Right kidney (tissue), 1 donor: ENCODE measurements at regions not wholly inside any gene's neighbourhood (a gene's known extent, or its start where the extent isn't known, plus 50 kb on each side); places are given as distances from the start of the nearest gene placed in this dataset.
"Not testable (repeated sequence)": the region's sequence is repeated elsewhere in the genome, so short reads cannot be mapped to it uniquely, and the experiment has no call there.

Source experiments
- DNase-seq: peaks from one replicate; pipeline ENCODE4 v3.0.0-alpha.2; 2016

DNA sequence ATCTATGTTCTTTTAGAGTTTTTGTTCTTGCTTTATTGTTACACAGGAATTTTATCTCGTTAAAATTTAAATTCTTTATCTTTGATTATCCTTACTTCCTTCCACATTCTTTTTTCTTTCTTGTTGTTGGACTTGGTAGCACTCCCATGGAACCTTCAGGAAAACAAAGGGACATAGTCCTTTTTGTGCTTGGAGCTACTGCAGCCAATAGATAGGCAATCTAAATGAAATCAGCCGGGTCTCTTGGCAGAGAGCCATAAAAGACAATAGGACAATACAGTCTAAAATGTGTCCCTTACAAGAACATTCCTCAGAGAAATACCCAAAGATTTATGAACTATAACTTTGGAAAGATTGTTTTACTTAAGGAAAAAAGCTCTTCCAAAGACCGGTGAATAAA is 548.1 kb upstream of the C9orf72 start:
- no peak for DNase-seq

GRCh38 chr9:28124917-28125316 is 551.6 kb upstream of the C9orf72 start:
- DNase-seq, result no peak

DNA sequence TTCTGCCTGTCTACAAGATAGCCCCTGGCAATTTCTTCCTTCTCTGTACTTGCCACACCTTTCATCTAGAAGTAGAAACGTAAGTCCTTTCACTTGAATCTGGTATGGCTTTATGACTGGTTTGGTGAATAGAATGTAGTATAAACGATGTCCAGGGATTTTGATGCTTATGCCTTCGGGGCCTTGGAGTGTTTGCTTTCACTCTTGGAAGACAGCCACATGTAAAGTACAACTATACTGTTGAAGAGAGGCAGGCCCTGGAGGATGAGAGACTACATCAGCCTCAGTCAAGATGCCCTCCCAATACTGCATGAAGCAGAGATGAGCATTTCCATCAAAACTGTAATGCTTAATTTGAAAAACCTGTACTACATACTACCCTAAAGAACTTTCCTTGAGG is 553.8 kb upstream of the C9orf72 start:
- no peak for DNase-seq

GRCh38 chr9:28134446-28134976 is 561.2 kb upstream of the C9orf72 start:
- no peak for DNase-seq

GRCh38 chr9:28135549-28135948 is 562.3 kb upstream of the C9orf72 start:
- no peak for DNase-seq

- DNase-seq, result no peak
Measured at GRCh38 chr9:28136113-28136512, 562.8 kb upstream of the C9orf72 start.

DNA sequence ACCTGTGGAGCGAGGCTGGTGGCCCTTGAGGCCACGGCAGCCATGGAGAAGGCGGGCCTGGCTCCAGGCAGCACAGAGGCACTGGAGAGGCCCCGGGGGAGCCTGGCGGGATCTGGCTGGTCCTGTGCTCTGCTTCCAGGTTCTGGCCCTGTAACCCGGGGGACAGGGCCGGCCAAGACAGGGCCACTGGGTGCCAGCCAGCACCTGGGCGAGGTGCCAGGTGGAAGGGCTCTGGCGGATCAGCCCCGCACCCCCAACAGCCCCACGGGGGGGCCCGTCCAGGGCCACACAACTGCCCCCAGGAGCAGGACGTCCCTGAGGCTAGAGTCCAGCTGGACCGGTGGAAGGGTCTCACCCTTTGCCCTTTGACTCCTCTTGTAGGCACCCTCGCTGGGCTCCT is 574.1 kb upstream of the C9orf72 start:
- DNase-seq, result not testable (repeated sequence)

DNA sequence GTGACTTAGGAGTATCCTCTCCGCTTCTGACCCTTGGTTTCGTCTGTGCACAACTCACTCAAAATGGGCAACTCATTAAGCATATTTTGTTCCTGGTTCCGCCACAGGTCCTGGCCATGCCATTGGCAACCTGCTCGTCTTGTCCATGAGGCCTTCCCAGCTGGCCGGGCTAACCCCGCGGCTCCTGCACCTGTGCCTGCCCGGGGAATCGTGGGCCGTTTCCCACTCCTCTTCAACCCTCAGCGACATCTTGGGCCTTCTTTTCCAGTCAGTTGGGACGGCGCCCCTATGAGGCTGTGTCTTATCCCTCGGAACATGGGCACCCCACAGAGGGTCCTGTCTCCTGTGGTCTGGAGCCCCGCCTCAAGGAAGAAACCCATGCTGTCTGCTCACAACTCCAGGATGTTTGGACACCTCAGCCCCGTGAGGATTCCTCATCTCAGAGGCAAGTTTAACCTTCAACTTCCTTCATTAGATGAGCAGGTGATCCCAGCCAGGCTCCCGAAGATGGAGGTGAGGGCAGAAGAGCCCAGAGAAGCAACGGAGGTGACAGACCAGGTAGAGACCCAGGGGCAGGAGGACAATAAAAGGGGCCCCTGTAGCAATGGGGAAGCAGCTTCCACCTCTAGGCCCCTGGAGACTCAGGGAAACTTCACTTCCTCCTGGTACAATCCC is 574.8 kb upstream of the C9orf72 start:
- DNase-seq, result not testable (repeated sequence)

- not testable (repeated sequence) for DNase-seq
Measured at GRCh38 chr9:28149361-28150050, 576.2 kb upstream of the C9orf72 start.

DNA sequence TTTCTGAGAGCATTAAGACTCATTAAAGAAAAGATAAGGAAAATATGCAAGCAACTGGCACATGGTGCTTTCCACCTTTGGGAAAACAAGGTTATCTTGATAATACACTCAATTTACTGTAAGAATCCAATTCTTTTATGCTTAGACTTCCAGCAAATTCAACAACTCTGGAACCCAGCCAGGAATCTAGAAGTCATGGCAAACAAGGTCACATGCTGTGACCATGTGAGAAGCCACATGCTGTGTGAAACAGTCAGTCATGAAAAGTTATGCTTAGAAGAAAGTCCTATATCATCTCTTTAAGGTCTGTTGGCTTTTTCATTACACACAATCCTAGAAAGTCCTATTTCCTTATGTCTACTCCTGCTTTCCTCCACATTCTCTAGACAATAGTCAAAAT is 581.8 kb upstream of the C9orf72 start:
- no peak for DNase-seq

GRCh38 chr9:28155671-28156070 is 582.4 kb upstream of the C9orf72 start:
- no peak for DNase-seq

DNA sequence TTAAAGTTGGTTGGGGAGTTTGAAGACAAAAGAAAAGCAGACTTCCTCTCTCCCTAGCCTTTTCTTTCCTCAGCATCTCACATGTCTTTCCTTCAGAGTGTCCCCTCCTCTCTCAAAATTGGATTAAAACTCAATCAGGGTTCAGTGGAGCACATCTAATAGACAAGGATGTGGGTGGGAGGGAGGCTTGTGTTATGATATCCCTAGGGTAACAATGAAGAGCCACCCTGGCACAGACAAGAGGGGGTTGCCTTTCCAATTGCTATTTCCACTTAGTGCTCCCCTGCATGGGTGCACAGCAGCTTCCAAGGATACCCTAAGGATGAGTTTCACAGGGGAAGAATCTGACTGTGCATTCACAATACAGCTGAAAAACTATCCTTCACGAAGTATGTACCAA is 585.2 kb upstream of the C9orf72 start:
- DNase-seq, result no peak

DNA sequence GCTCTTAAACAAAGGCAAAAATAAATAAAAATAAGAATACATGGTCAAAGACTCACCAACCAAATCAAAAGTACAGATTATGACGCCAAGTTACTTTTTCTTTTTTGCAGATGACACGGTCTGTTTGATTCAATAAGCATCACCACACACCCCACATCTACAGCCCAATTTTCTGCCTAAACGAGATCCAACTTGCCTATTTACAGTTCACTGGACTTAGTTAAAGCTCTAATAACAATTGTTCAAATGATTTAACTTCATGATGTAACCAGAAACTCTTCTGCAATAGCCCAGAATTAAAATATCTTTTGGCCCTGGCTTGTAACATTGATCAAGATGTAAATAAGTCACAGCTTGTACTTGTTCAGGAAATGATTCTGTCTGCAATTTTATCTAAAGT is 590.3 kb upstream of the C9orf72 start:
- DNase-seq, result no peak

GRCh38 chr9:28166179-28166578 is 592.9 kb upstream of the C9orf72 start:
- DNase-seq, result no peak

DNA sequence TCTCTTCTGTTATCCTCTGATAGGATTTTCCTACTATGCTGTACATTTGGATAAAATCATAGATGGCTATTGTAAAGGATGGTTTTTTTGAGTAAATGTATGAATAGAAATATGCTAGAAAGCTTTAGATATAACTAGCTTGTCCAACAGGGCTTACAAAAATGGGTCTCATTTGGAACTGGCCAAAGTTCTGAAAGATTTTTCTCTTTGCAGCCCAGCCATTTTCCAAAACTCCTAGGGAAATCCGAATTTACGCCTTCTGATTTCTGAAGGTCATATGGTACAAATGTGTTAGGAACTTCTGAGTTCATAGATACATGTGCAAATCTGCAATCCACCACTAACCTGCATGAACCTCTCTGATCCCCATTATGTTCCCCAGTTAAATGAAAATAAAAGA is 603.9 kb upstream of the C9orf72 start:
- no peak for DNase-seq

- no peak for DNase-seq
Measured at GRCh38 chr9:28177925-28178324, 604.6 kb upstream of the C9orf72 start.

- no peak for DNase-seq
Measured at GRCh38 chr9:28179893-28180292, 606.6 kb upstream of the C9orf72 start.

- no peak for DNase-seq
Measured at GRCh38 chr9:28190981-28191380, 617.7 kb upstream of the C9orf72 start.

DNA sequence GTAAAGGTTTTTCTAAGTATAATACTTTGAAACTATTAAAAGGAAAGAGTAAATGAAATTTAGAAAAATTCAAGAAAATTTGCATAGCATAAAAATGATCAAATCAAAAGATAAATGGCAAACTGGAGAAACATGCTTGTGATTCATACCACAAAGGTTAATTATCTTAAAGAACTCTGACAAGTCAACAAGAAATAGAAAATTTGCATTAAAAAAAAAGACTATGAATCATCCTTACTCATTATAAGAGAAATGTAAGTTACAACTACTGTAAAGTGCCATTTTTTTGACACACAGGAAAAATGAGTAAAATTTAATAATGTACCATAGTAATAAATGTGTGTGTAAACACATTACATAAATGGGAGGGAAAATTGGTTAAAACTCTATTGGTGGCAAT is 624.4 kb upstream of the C9orf72 start:
- no peak for DNase-seq

DNA sequence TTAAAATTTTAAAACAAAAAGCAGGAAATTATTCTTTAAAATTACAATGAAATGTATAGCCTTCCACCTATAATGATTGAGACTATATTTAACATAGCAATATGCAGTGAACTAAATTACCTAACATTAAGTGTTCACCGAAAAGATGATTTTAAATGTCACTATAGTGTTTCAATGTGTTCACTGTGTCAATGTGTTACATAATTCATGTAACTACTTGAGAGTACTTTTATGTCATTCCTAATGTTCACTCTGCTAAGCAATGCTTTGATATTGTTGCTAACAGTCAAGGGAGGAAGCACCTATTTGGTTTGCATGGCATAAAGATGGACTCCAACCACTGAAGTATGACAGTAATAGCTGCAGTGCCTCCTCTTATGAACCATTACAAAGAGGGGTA is 629.8 kb upstream of the C9orf72 start:
- no peak for DNase-seq

- no peak for DNase-seq
Measured at GRCh38 chr9:28206280-28206679, 633.0 kb upstream of the C9orf72 start.

DNA sequence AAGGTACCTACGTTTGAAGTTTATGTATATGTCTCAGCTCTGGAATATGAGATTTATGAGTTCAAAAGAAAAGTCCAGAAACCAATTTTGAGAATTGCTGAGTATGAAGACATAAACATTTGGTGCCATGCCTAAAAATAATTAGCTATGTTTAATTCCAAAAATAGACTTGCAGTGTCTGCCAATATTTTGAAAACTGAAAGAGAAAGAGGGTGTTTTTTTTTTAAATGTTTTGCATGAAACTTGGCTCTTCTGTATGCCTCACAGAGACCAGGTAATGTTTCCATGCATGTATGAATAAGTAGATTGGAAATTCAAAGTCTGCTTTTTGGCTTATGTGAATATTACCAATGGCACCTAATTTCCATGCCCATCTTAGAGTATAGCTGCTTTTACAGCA is 634.4 kb upstream of the C9orf72 start:
- DNase-seq, result no peak

DNA sequence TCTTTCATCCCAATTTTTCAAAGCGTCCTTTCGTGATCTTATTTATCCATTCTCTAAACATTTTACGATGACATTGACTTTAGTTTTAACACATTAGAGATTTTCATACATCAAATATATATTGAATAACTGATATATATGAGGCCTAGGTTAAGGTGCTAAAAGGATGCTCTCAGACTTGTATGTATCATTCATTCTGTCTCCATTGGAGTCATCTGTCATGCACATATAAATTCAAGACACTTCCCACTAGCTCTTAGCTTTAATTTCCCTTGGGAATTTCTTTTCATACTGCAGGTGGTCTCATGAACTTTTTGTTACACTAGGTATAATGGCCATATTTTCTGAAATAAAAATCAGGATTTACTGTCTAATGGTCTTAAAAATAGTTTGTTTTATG is 635.8 kb upstream of the C9orf72 start:
- DNase-seq, result no peak

DNA sequence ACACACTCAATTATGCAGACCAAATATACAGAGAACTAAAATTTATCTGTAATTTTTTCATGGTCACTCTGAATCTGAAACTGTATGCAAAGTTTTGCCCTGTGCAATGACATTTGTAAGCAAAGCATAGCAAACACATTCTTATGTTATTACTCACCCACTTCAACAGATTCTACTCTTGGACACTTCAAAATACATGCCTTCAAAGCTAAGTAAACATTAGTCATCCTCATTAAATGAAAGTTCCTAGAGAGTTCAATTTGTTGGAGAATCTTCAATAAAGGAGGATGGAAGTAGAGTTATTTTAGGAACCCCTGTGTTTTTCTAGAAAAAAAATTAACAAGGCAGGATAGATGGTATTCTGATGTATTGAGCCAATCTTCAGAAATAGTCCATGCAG is 639.7 kb upstream of the C9orf72 start:
- DNase-seq, result no peak
